Activated CD4-positive, alpha-beta T cell treated with anti-CD3 and anti-CD28 coated beads, Interleukin-2, amount 50 U/mL, for 1 hour (primary cell): ENCODE measurements at regions not wholly inside any gene's neighbourhood (a gene's known extent, or its start where the extent isn't known, plus 50 kb on each side); places are given as distances from the start of the nearest gene placed in this dataset.
"Not testable (repeated sequence)": the region's sequence is repeated elsewhere in the genome, so short reads cannot be mapped to it uniquely, and the experiment has no call there.

Source experiments
- DNase-seq: peaks from one replicate; pipeline ENCODE4 v3.0.0-alpha.2; 2020

- no peak for DNase-seq
Observed at GRCh38 chr9:38181866-38182265, 112.8 kb upstream of the SHB start.

- no peak for DNase-seq
Observed at GRCh38 chr9:38181232-38181631, 112.2 kb upstream of the SHB start.

GRCh38 chr9:38180656-38181055, 111.6 kb upstream of the SHB start:
- DNase-seq = no peak

GRCh38 chr9:38179965-38180364, 110.9 kb upstream of the SHB start:
- no peak for DNase-seq

GRCh38 chr9:38178237-38178636, 109.2 kb upstream of the SHB start:
- DNase-seq = no peak

- DNase-seq = no peak
Observed at GRCh38 chr9:38177680-38178079, 108.7 kb upstream of the SHB start.

GRCh38 chr9:38176251-38176650, 107.2 kb upstream of the SHB start:
- no peak for DNase-seq

- DNase-seq = no peak
Observed at GRCh38 chr9:38175423-38175822, 106.4 kb upstream of the SHB start.

GRCh38 chr9:38172586-38172985, 103.6 kb upstream of the SHB start:
- no peak for DNase-seq

GRCh38 chr9:38171926-38172325, 102.9 kb upstream of the SHB start:
- no peak for DNase-seq

GRCh38 chr9:38171538-38171884, 102.5 kb upstream of the SHB start:
- no peak for DNase-seq

- DNase-seq = not testable (repeated sequence)
Observed at GRCh38 chr9:38170763-38171537, 101.9 kb upstream of the SHB start.

GRCh38 chr9:38170155-38170554, 101.1 kb upstream of the SHB start:
- DNase-seq = not testable (repeated sequence)

- DNase-seq = no peak
Observed at GRCh38 chr9:38166501-38166900, 97.5 kb upstream of the SHB start.

- no peak for DNase-seq
Observed at GRCh38 chr9:38164659-38165221, 95.7 kb upstream of the SHB start.

- DNase-seq = no peak
Observed at GRCh38 chr9:38163518-38163917, 94.5 kb upstream of the SHB start.

- no peak for DNase-seq
Observed at GRCh38 chr9:38162332-38163211, 93.5 kb upstream of the SHB start.

- peak; percentile 58 for DNase-seq
Observed at GRCh38 chr9:38160613-38161215, 91.7 kb upstream of the SHB start.

GRCh38 chr9:38159599-38159998, 90.6 kb upstream of the SHB start:
- DNase-seq = no peak

- no peak for DNase-seq
Observed at GRCh38 chr9:38158628-38159027, 89.6 kb upstream of the SHB start.

GRCh38 chr9:38157711-38158110, 88.7 kb upstream of the SHB start:
- DNase-seq = no peak

- DNase-seq = no peak
Observed at GRCh38 chr9:38154501-38155421, 85.7 kb upstream of the SHB start.
